Spleen (tissue), 11 donors: ENCODE measurements at regions not wholly inside any gene's neighbourhood (a gene's known extent, or its start where the extent isn't known, plus 50 kb on each side); places are given as distances from the start of the nearest gene placed in this dataset.

Experiments used
- DNase-seq: peaks from one replicate; pipeline ENCODE4 v3.0.0-alpha.2; 2020
- H3K27ac ChIP-seq, 8 donors: fragments of 200-600 bp; sonication (generic) in 7 of 8; 1 replicate in 4 of 8; 2 replicates in 4 of 8; pipeline versions ENCODE4 v1.5.0 to v1.8.0; 2016 to 2021; ENCODE audit warnings: inconsistent platforms in 4 of 8, mild to moderate bottlenecking in 4 of 8, moderate library complexity in 1 of 8
- H3K27me3 ChIP-seq, 7 donors: fragments of 200-600 bp; sonication (generic) in 6 of 7; replicated peaks in 1 of 7; 1 replicate in 4 of 7; 2 replicates in 3 of 7; pipeline versions ENCODE4 v1.5.0 to v1.8.0; 2016 to 2021; ENCODE audit warnings: inconsistent platforms in 3 of 7, mild to moderate bottlenecking in 1 of 7
- H3K36me3 ChIP-seq, 6 donors: fragments of 200-600 bp; sonication (generic) in 5 of 6; 1 replicate in 4 of 6; 2 replicates in 2 of 6; pipeline versions ENCODE4 v1.5.0 to v1.8.0; 2016 to 2021; ENCODE audit warnings: inconsistent platforms in 2 of 6
- H3K4me1 ChIP-seq, 6 donors: fragments of 200-600 bp; sonication (generic) in 5 of 6; 1 replicate in 3 of 6; 2 replicates in 3 of 6; pipeline versions ENCODE4 v1.5.0 to v1.8.0; 2016 to 2021; ENCODE audit warnings: inconsistent platforms in 3 of 6
- H3K4me3 ChIP-seq, 8 donors: fragments of 200-600 bp; sonication (generic) in 7 of 8; 1 replicate in 4 of 8; 2 replicates in 4 of 8; pipeline versions ENCODE4 v1.5.0 to v1.8.0; 2016 to 2021; ENCODE audit warnings: inconsistent platforms in 4 of 8, mild to moderate bottlenecking in 4 of 8, moderate library complexity in 2 of 8
- H3K9me3 ChIP-seq, 8 donors: fragments of 200-600 bp; sonication (generic) in 7 of 8; 1 replicate in 4 of 8; 2 replicates in 4 of 8; pipeline versions ENCODE4 v1.5.0 to v1.8.0; 2016 to 2021; ENCODE audit warnings: inconsistent platforms in 4 of 8
- CTCF ChIP-seq, 11 experiments: fragments of 200-600 bp in 7 of 11; fragments of 450-650 bp in 4 of 11; sonication (generic) in 4 of 11; IDR thresholded peaks in 8 of 11; conservative IDR thresholded peaks in 3 of 11; 1 replicate in 7 of 11; 2 replicates in 4 of 11; pipeline versions ENCODE4 v1.4.0 to v1.8.0; 2016 to 2021; ENCODE audit warnings: antibody characterized with exemption in 11 of 11, inconsistent platforms in 4 of 11, mild to moderate bottlenecking in 1 of 11
- POLR2A ChIP-seq, 3 donors: fragments of 450-650 bp; IDR thresholded peaks; one replicate each; pipeline ENCODE4 v1.5.1; 2017; ENCODE audit warnings: antibody characterized with exemption in 3 of 3, mild to moderate bottlenecking in 1 of 3
- POLR2AphosphoS5 ChIP-seq, 3 donors: sonication (generic); formaldehyde crosslinking; IDR thresholded peaks; one replicate each; pipeline ENCODE4 v1.5.1; 2017; ENCODE audit warnings: antibody characterized with exemption in 3 of 3
- WGBS, 5 donors: extraction: QIAGEN DNeasy Blood & Tissue Kit in 3 of 5; methylation state at CpG; one replicate each; pipeline versions ENCODE4 v1.1.5 to v1.1.7; 2013 to 2018; 5-methylcytosine and 5-hydroxymethylcytosine counted together
- intact Hi-C: fragments of 100-400 bp; cut with DNase I; formaldehyde crosslinking; loops from one replicate; pipeline ENCODE4 v1.15.0; 2023; ENCODE audit warnings: low total_unique reads
- donor health status: healthy with polysubstance abuse.
- donor health status: DM: no; HTN: no; CAD: no; lungs with moderate emphysema.
- donor health status: DM: no; HTN: no; CAD: no.
- donor health status: Bipolar disorder and iron deficiency.
- donor health status: healthy.
- donor health status: DM: no; HTN: no; CAD: no.
- donor health status: DM: yes; HTN: yes; CAD: no.

- Histone ChIP-seq H3K4me1 (no peaks in the 10 kb centered on the region), H3K36me3 (no peaks in the 10 kb centered on the region), H3K27me3 (no peaks in the 10 kb centered on the region), H3K27ac (no peak overlapping the region), H3K9me3 (no peaks in the 10 kb centered on the region), H3K4me3 (no peak overlapping the region)
- no peak for DNase-seq
- WGBS, 5 donors = 81 to 87% (median 83%) methylated on average over 4 of the region's 4 CpGs
- intact Hi-C loops = no loop called here
- TF ChIP-seq CTCF (IDR thresholded peaks at IDR 0.05 in 8 of 11, conservative IDR thresholded peaks at IDR 0.05 in 3 of 11) (no peak), POLR2AphosphoS5 (IDR thresholded peaks at IDR 0.05) (no peak), POLR2A (IDR thresholded peaks at IDR 0.05) (no peak)
Measured at GRCh38 chr5:88552426-88552825, 283.8 kb upstream of the TMEM161B start.

- TF ChIP-seq POLR2A (IDR thresholded peaks at IDR 0.05) (no peak), CTCF (IDR thresholded peaks at IDR 0.05 in 8 of 11, conservative IDR thresholded peaks at IDR 0.05 in 3 of 11) (no peak), POLR2AphosphoS5 (IDR thresholded peaks at IDR 0.05) (no peak)
- no peak overlapping the region for H3K27ac ChIP-seq
- H3K36me3 ChIP-seq = no peaks in the 10 kb centered on the region
- H3K9me3 ChIP-seq = no peaks in the 10 kb centered on the region
- H3K4me3 ChIP-seq = no peak overlapping the region
- intact Hi-C loops = no loop called here
- no peak for DNase-seq
- no peaks in the 10 kb centered on the region for H3K27me3 ChIP-seq
- 75 to 86% (median 80%) methylated on average over 10 of the region's 10 CpGs for WGBS, 5 donors
- no peaks in the 10 kb centered on the region for H3K4me1 ChIP-seq
Measured at GRCh38 chr5:88551724-88552345, 283.2 kb upstream of the TMEM161B start.

- TF ChIP-seq CTCF (IDR thresholded peaks at IDR 0.05 in 8 of 11, conservative IDR thresholded peaks at IDR 0.05 in 3 of 11) (no peak), POLR2AphosphoS5 (IDR thresholded peaks at IDR 0.05) (no peak), POLR2A (IDR thresholded peaks at IDR 0.05) (no peak)
- no peaks in the 10 kb centered on the region for H3K36me3 ChIP-seq
- no peaks in the 10 kb centered on the region for H3K9me3 ChIP-seq
- H3K27me3 ChIP-seq = no peaks in the 10 kb centered on the region
- DNase-seq = no peak
- intact Hi-C loops = no loop called here
- H3K27ac ChIP-seq = no peak overlapping the region
- no peak overlapping the region for H3K4me3 ChIP-seq
- no peaks in the 10 kb centered on the region for H3K4me1 ChIP-seq
Measured at GRCh38 chr5:88550736-88551135, 282.1 kb upstream of the TMEM161B start.

- no peak overlapping the region for H3K4me3 ChIP-seq
- H3K27ac ChIP-seq = no peak overlapping the region
- TF ChIP-seq POLR2A (IDR thresholded peaks at IDR 0.05) = no peak
- TF ChIP-seq POLR2AphosphoS5 (IDR thresholded peaks at IDR 0.05) = no peak
- no peak for TF ChIP-seq CTCF (IDR thresholded peaks at IDR 0.05 in 8 of 11, conservative IDR thresholded peaks at IDR 0.05 in 3 of 11)
- DNase-seq = no peak
- intact Hi-C loops = no loop called here
- no peaks in the 10 kb centered on the region for H3K27me3 ChIP-seq
- no peaks in the 10 kb centered on the region for H3K9me3 ChIP-seq
- 77 to 90% (median 83%) methylated on average over 4 of the region's 4 CpGs for WGBS, 5 donors
- H3K4me1 ChIP-seq = no peaks in the 10 kb centered on the region
- no peaks in the 10 kb centered on the region for H3K36me3 ChIP-seq
Measured at GRCh38 chr5:88548136-88548805, 279.6 kb upstream of the TMEM161B start.
